Fibroblast of mammary gland (primary cell): ENCODE measurements at regions not wholly inside any gene's neighbourhood (a gene's known extent, or its start where the extent isn't known, plus 50 kb on each side); places are given as distances from the start of the nearest gene placed in this dataset.

Source experiments
- DNase-seq: peaks from one replicate; pipeline ENCODE4 v3.0.0-alpha.2; 2010; ENCODE audit warnings: low read depth
- H3K4me3 ChIP-seq: 2 replicates; pipeline ENCODE4 v1.5.1; 2011; ENCODE audit warnings: low read depth, mild to moderate bottlenecking, low read length, moderate library complexity; ENCODE audit not compliant: control insufficient read depth
- TF ChIP-seq, protein P1 (sequence below): conservative IDR thresholded peaks from 2 replicates; pipeline ENCODE4 v1.5.1; 2011; ENCODE audit warnings: low read depth, low read length, inconsistent platforms; ENCODE audit not compliant: control insufficient read depth, insufficient read depth

- TF ChIP-seq, protein P1, sequence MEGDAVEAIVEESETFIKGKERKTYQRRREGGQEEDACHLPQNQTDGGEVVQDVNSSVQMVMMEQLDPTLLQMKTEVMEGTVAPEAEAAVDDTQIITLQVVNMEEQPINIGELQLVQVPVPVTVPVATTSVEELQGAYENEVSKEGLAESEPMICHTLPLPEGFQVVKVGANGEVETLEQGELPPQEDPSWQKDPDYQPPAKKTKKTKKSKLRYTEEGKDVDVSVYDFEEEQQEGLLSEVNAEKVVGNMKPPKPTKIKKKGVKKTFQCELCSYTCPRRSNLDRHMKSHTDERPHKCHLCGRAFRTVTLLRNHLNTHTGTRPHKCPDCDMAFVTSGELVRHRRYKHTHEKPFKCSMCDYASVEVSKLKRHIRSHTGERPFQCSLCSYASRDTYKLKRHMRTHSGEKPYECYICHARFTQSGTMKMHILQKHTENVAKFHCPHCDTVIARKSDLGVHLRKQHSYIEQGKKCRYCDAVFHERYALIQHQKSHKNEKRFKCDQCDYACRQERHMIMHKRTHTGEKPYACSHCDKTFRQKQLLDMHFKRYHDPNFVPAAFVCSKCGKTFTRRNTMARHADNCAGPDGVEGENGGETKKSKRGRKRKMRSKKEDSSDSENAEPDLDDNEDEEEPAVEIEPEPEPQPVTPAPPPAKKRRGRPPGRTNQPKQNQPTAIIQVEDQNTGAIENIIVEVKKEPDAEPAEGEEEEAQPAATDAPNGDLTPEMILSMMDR: no peak
- DNase-seq: no peak
- no peak overlapping the region for H3K4me3 ChIP-seq
Measured at GRCh38 chr1:188261849-188262248, 1433.1 kb downstream of the PLA2G4A start.

DNA sequence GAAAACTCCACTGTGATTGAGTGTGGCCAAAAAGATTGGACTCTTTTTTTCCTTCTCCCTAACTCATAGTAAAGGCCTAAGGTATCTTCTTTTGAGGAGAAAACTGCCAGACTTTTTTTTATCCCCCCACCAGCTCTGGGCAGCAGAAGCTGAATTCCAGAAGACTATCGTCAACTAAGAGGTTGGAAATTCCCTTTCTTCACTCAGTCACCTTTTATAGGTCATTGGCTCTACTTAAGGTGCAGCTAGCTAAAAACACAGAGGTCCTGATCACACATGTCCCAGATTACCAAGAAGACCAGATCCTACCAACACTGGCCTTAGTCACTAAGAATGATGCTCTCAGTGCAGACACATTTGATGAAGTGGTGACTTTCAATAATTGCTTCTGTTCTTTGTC, 1441.2 kb downstream of the PLA2G4A start:
- no peak overlapping the region for H3K4me3 ChIP-seq
- TF ChIP-seq, protein P1: no peak
- no peak for DNase-seq

DNA sequence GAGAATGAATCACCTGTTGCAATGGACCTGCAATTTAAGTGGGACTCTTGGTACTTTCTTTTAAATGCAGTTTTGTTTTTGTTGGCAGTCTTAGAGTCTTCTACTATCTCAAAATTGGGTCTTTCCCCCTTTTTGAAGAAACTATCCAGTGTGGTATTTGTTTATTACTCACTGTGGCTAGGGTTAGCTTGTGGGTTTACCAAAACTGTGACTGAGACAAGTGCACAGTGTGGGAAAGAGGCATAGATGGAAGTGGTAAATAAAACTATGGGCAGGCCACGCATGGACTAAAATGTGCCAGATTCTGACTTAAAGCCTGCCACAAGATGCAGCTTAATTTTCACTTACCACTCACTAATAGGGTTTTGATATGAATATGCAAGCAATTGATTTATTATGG, 1441.7 kb downstream of the PLA2G4A start:
- no peak overlapping the region for H3K4me3 ChIP-seq
- no peak for DNase-seq
- TF ChIP-seq, protein P1: no peak

GRCh38 chr1:188277771-188278170, 1449.0 kb downstream of the PLA2G4A start:
- no peak overlapping the region for H3K4me3 ChIP-seq
- TF ChIP-seq, protein P1: no peak
- no peak for DNase-seq

GRCh38 chr1:188281921-188282320, 1453.2 kb downstream of the PLA2G4A start:
- TF ChIP-seq, protein P1: no peak
- no peak for DNase-seq

DNA sequence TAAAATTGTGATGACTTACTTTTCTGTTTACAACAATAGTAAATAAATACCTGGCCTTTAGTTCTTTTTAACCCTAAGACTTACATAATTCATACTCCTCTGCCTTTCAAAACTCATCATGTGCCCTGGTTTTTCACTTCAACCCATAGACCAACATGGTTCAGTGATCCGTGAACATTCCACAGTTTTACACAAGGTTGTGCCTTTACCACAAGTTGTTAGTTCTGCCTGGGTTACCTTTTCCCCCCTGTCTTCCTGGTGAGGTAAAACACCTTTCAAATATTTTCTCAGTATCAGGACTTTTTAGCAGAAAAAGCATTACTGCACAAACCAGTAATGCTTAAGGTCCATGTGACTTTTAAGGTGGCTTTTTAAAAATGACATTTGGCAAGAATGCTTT, 1466.4 kb downstream of the PLA2G4A start:
- no peak overlapping the region for H3K4me3 ChIP-seq
- DNase-seq: no peak
- TF ChIP-seq, protein P1: no peak

More at GRCh38 chr1:188281921-188282320, 1453.2 kb downstream of the PLA2G4A start:
- H3K4me3 ChIP-seq: no peak overlapping the region

DNA sequence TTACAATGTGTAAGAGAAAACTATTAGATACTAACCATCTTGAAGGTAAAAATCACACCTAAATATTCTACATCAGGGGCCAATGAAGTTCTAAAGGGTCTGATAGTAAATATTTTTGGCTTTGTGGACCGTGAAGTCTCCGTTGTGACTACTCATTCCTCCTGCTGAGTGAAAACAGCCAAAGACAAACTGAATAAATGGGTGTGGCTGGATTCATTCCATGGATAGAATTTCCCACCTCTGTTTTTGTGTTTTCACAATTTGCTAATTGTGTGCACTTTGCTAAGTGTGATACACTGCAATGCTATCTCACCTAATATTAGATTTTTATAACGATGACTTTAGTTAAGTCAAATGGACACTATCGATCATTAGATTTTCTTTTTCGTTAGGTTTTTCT, 1474.0 kb downstream of the PLA2G4A start:
- TF ChIP-seq, protein P1: no peak
- H3K4me3 ChIP-seq: no peak overlapping the region
- no peak for DNase-seq
